ENCODE measurements at regions not wholly inside any gene's neighbourhood (a gene's known extent, or its start where the extent isn't known, plus 50 kb on each side); places are given as distances from the start of the nearest gene placed in this dataset.

DNA sequence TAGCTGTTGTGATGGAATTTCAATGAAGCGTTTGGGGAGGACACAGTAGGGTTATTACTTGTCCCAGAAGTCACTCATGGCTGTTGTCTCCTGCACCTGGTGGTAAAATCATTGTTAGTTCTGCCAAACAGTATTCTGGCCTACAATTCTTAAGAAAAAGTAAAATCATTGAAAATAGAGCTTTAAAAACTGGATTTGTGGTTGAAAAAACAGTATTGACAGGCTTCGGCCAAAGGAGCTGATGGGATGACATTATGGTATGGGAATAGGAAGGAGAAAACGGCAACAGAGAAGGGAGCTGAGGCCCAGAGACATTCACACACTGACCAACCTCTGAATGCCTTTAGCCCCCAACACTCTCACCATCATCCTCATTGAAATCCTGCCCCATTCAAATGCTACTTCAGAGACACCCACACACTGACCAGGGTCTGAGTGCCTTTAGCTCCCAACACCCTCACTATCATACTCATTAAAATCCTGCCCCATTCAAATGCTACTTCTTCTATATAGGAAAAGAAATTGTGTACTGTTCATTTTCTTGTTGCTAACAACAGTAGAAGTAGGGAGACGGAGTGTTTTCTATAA is 114.1 kb upstream of the OSR1 start:
- TF ChIP-seq TAF1 (IDR thresholded peaks at IDR 0.05; ENCODE audit: borderline replicate concordance, insufficient read depth, low read length): no peak
- TF ChIP-seq FOXP2 (optimal IDR thresholded peaks at IDR 0.05; ENCODE audit: borderline replicate concordance, extremely low read depth, extremely low read length, insufficient read depth): no peak
- no peak for TF ChIP-seq REST (IDR thresholded peaks at IDR 0.05; ENCODE audit: insufficient read depth in 1 of 2, low read depth in 2 of 2, low read length in 2 of 2)
- no peak for TF ChIP-seq POLR2AphosphoS5 (IDR thresholded peaks at IDR 0.05; ENCODE audit: low read depth, low read length)
- TF ChIP-seq SIN3A (IDR thresholded peaks at IDR 0.05; ENCODE audit: borderline replicate concordance, insufficient read depth, low read length): no peak

DNA sequence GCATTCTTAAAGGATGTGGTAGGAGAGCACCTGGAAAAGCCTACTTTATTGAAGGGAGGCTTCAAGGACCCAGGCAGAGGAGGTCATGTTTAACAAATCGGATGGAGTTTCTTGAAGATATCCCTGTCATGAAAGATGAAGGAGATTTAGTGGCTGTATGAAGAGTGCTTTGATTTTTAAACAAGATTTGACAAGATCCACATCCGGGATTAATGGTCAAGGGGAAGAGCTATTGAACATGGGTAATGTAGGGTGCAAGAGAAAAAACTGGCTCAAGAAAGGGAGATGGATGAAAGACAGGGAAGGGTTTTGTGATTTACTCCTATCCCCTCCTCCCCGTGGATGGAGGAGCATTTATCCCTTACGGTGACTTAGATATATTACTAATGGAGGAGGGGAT is 113.1 kb upstream of the OSR1 start:
- no peak for TF ChIP-seq TAF1 (IDR thresholded peaks at IDR 0.05; ENCODE audit: borderline replicate concordance, insufficient read depth, low read length)
- TF ChIP-seq POLR2AphosphoS5 (IDR thresholded peaks at IDR 0.05; ENCODE audit: low read depth, low read length): no peak
- no peak for TF ChIP-seq SIN3A (IDR thresholded peaks at IDR 0.05; ENCODE audit: borderline replicate concordance, insufficient read depth, low read length)
- TF ChIP-seq FOXP2 (optimal IDR thresholded peaks at IDR 0.05; ENCODE audit: borderline replicate concordance, extremely low read depth, extremely low read length, insufficient read depth): no peak
- no peak for TF ChIP-seq REST (IDR thresholded peaks at IDR 0.05; ENCODE audit: insufficient read depth in 1 of 2, low read depth in 2 of 2, low read length in 2 of 2)

- TF ChIP-seq POLR2AphosphoS5 (IDR thresholded peaks at IDR 0.05; ENCODE audit: low read depth, low read length) (no peak), REST (IDR thresholded peaks at IDR 0.05; ENCODE audit: insufficient read depth in 1 of 2, low read depth in 2 of 2, low read length in 2 of 2) (no peak), SIN3A (IDR thresholded peaks at IDR 0.05; ENCODE audit: borderline replicate concordance, insufficient read depth, low read length) (no peak), TAF1 (IDR thresholded peaks at IDR 0.05; ENCODE audit: borderline replicate concordance, insufficient read depth, low read length) (no peak), FOXP2 (optimal IDR thresholded peaks at IDR 0.05; ENCODE audit: borderline replicate concordance, extremely low read depth, extremely low read length, insufficient read depth) (no peak)
These were observed 107.6 kb upstream of the OSR1 start for GRCh38 chr2:19465978-19466377.

- TF ChIP-seq TAF1 (IDR thresholded peaks at IDR 0.05; ENCODE audit: borderline replicate concordance, insufficient read depth, low read length) (no peak), FOXP2 (optimal IDR thresholded peaks at IDR 0.05; ENCODE audit: borderline replicate concordance, extremely low read depth, extremely low read length, insufficient read depth) (no peak), REST (IDR thresholded peaks at IDR 0.05; ENCODE audit: insufficient read depth in 1 of 2, low read depth in 2 of 2, low read length in 2 of 2) (no peak), SIN3A (IDR thresholded peaks at IDR 0.05; ENCODE audit: borderline replicate concordance, insufficient read depth, low read length) (no peak), POLR2AphosphoS5 (IDR thresholded peaks at IDR 0.05; ENCODE audit: low read depth, low read length) (no peak)
These were observed 103.8 kb upstream of the OSR1 start for GRCh38 chr2:19462256-19462645.

Data from PFSK-1 (cell line).